ENCODE measurements at regions not wholly inside any gene's neighbourhood (a gene's known extent, or its start where the extent isn't known, plus 50 kb on each side); places are given as distances from the start of the nearest gene placed in this dataset.

DNA sequence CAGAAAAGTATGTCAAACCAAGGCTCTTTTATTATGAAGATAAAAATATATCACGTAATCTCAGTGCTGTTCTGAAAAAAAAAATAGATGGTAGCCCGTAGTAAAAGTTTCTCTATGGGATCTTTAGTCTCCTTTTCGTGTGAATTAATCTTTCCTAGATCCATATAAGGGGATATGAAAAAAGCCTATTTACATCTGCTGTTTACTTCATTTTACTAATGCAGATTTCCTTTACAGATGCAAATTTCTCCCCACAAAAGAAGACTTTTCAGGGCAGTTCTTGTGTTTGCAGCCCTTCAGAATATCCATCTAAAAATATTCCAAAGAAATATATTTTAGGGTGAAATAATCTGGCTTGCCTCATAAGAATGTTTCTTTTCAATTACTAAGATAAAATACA lies 1291.7 kb downstream of the ROBO1 start:
- H3K9me3 ChIP-seq: peaks cover 22% of the 10 kb centered on the region
- ATAC-seq (no peak), DNase-seq (no peak)
- no peak overlapping the region for H3K4me3 ChIP-seq
- TF ChIP-seq, protein P1, sequence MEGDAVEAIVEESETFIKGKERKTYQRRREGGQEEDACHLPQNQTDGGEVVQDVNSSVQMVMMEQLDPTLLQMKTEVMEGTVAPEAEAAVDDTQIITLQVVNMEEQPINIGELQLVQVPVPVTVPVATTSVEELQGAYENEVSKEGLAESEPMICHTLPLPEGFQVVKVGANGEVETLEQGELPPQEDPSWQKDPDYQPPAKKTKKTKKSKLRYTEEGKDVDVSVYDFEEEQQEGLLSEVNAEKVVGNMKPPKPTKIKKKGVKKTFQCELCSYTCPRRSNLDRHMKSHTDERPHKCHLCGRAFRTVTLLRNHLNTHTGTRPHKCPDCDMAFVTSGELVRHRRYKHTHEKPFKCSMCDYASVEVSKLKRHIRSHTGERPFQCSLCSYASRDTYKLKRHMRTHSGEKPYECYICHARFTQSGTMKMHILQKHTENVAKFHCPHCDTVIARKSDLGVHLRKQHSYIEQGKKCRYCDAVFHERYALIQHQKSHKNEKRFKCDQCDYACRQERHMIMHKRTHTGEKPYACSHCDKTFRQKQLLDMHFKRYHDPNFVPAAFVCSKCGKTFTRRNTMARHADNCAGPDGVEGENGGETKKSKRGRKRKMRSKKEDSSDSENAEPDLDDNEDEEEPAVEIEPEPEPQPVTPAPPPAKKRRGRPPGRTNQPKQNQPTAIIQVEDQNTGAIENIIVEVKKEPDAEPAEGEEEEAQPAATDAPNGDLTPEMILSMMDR (IDR thresholded peaks at IDR 0.05): no peak
- intact Hi-C loops (cut with DNase I, micrococcal nuclease): no loop called here
- no peaks in the 10 kb centered on the region for H3K36me3 ChIP-seq (ENCODE audit: low read depth)
- H3K4me1 ChIP-seq (ENCODE audit: low read depth): no peaks in the 10 kb centered on the region

DNA sequence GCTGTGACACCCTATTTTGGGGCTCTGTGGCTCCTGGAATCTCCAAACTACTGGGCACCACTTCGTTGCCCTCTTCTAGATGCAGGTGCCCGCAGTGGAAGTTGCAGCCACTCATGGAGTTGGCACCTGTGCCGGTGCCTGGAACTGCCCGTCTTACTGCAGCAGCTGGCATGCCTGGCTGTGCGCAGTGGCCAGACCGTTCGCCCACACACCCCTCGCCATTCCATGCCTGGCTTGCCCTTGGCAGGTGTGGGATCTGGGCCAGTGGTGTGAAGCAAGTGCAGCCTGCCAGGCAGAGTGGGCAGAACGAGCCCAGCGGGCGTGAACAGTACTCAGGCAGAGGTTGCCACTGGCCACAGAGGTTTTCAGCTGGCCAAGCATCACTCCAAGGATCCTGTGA lies 1286.7 kb downstream of the ROBO1 start:
- ATAC-seq (no peak), DNase-seq (peak in 1 of 3 donors; percentile 43)
- intact Hi-C loops (cut with DNase I, micrococcal nuclease): no loop called here
- no peak overlapping the region for H3K4me3 ChIP-seq
- TF ChIP-seq, protein P1 (IDR thresholded peaks at IDR 0.05): no peak
- no peaks in the 10 kb centered on the region for H3K4me1 ChIP-seq (ENCODE audit: low read depth)
- peaks cover 3% of the 10 kb centered on the region for H3K9me3 ChIP-seq
- H3K36me3 ChIP-seq (ENCODE audit: low read depth): no peaks in the 10 kb centered on the region

DNA sequence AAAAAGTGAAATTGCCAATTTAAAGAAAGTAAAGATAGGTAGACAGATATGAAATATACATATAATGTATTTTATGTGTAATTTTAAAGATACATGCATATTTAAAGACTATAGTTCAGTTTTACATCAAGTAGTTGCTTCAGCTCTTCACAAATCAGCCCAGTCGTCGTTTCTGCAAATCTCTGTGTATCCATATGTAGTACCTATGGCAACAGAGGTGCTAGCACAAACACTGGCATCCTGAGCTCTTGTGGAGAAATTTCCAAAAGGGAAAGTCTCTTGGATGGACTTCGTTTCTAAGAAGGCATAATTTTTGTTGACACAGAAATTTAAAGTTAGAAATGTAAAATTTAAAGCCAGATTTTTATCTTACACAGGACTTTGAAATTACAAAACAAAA lies 1284.7 kb downstream of the ROBO1 start:
- Histone ChIP-seq H3K4me1 (ENCODE audit: low read depth) (no peaks in the 10 kb centered on the region), H3K9me3 (peaks cover 8% of the 10 kb centered on the region), H3K4me3 (no peak overlapping the region), H3K36me3 (ENCODE audit: low read depth) (no peaks in the 10 kb centered on the region)
- ATAC-seq (no peak), DNase-seq (no peak)
- TF ChIP-seq, protein P1 (IDR thresholded peaks at IDR 0.05): no peak
- intact Hi-C loops (cut with DNase I, micrococcal nuclease): no loop called here

DNA sequence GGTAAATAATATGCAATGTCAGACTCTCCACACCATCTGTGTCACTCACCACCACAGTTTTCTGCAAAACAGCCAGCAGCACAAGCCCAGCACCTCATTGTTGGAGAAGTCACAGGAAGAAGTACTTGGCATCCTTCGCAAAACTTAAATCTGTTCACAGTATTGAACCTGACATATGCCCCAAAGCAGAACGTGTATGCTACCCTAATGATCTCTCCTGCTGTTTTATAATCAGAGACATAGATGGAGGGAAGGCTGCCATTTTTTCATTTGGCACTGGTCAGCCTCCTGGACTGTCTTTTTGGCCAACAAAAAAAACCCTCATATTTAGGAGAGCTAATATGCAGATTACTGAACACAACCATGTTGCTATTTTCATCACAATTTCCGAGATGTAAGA lies 1272.9 kb downstream of the ROBO1 start:
- Histone ChIP-seq H3K9me3 (no peaks in the 10 kb centered on the region), H3K36me3 (ENCODE audit: low read depth) (no peaks in the 10 kb centered on the region), H3K4me3 (no peak overlapping the region), H3K4me1 (ENCODE audit: low read depth) (no peaks in the 10 kb centered on the region)
- intact Hi-C loops (cut with DNase I, micrococcal nuclease): no loop called here
- TF ChIP-seq, protein P1 (IDR thresholded peaks at IDR 0.05): no peak
- DNase-seq: no peak
- ATAC-seq: no peak

DNA sequence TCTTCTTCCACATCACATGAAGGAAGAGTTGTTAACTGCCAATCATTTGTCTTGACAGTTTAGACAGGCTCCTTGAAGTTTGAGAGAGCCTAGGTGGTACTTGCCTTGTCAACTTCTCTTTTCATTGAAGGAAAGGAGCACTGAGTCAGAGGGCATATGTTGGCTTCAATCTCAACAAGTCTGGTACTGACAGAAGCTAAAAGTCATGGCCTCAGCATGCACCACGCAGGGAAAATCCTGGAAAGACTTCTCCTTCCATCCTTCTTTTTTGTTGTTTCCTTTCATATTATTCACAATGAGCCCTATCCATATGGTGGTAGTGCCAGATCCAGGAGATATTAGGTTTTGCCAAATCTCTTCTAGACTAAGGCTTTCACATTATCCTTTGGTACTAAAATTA lies 1272.5 kb downstream of the ROBO1 start:
- intact Hi-C loops (cut with DNase I, micrococcal nuclease): no loop called here
- DNase-seq: no peak
- no peaks in the 10 kb centered on the region for H3K36me3 ChIP-seq (ENCODE audit: low read depth)
- ATAC-seq: no peak
- H3K4me3 ChIP-seq: no peak overlapping the region
- H3K9me3 ChIP-seq: no peaks in the 10 kb centered on the region
- TF ChIP-seq, protein P1 (IDR thresholded peaks at IDR 0.05): no peak
- H3K4me1 ChIP-seq (ENCODE audit: low read depth): no peaks in the 10 kb centered on the region

DNA sequence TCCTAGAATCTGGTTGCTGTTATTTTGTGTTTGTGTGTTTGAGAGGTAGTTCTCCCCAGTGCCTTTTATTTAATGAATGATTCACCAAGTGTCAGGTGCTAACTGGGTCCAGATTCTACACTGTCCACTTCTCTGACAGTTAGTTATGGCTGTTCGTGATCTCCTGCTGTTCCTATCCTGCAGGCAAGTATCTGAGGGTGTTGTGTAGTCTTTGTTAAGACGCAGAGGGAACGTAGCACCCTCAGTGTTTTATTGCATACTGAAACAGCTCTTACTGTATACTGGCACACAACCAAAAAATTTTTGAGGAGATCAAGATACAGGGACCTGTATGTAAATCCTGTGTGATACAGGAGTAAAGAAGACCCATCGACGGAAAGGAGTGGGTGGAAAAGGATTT lies 1271.3 kb downstream of the ROBO1 start:
- Histone ChIP-seq H3K36me3 (ENCODE audit: low read depth) (no peaks in the 10 kb centered on the region), H3K9me3 (no peaks in the 10 kb centered on the region), H3K4me3 (no peak overlapping the region), H3K4me1 (ENCODE audit: low read depth) (no peaks in the 10 kb centered on the region)
- TF ChIP-seq, protein P1 (IDR thresholded peaks at IDR 0.05): no peak
- intact Hi-C loops (cut with DNase I, micrococcal nuclease): no loop called here
- DNase-seq (no peak), ATAC-seq (no peak)

Measured in mucosa of descending colon (tissue), 3 donors.